ENCODE measurements at regions not wholly inside any gene's neighbourhood (a gene's known extent, or its start where the extent isn't known, plus 50 kb on each side); places are given as distances from the start of the nearest gene placed in this dataset.

DNA sequence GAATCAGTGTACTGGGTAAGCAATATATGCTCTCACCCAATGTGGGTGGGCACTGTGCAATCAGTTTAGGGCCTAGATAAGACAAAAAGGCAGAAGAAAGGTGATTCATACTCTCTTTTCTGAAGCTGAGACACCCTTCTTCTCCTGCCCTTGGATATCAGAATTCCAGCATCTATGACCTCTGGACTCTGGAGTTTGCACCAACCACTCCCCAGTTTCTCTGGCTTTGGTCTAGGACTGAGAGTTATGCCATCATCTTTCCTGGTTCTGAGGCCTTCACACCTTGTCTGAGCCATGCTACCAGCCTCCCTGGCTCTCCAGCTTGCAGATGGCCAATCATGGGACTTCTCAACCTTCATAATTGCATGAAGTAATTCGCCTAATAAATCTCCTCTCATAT lies 724.6 kb upstream of the TYRP1 start:
- Mint-ChIP-seq H3K4me3 (no peak overlapping the region), H3K36me3 (no peaks in the 10 kb centered on the region), H3K27me3 (ENCODE audit: low read depth) (no peaks in the 10 kb centered on the region), H3K9me3 (no peaks in the 10 kb centered on the region), H3K27ac (no peak overlapping the region), H3K4me1 (no peaks in the 10 kb centered on the region)
- TF ChIP-seq, protein P1, sequence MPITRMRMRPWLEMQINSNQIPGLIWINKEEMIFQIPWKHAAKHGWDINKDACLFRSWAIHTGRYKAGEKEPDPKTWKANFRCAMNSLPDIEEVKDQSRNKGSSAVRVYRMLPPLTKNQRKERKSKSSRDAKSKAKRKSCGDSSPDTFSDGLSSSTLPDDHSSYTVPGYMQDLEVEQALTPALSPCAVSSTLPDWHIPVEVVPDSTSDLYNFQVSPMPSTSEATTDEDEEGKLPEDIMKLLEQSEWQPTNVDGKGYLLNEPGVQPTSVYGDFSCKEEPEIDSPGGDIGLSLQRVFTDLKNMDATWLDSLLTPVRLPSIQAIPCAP (CRISPR knock-in tag; IDR thresholded peaks at IDR 0.05), result no peak
- ChIA-PET CTCF (no interaction called here), POLR2A (no interaction called here)
- no peak for DNase-seq (ENCODE audit: low spot score)
- no peak for ATAC-seq

DNA sequence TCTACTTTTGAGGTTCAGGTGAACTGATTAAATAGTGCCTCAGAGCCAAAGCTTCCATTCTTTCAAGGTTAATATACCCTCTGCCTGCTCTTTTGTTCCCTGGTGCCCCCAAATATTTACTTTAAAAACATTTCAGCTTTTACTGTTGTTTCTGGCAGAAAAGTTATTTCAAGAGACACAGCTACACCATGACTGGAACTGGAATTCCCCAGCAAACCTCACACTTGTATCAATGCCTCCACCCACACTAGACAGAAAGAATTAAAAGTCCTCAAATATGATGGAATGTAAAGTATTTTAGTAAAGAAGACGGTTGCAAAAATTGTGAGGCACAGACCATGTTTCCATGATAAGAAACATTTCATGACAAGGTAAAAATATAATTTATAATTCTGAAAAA lies 720.2 kb upstream of the TYRP1 start:
- H3K4me1 Mint-ChIP-seq, result no peaks in the 10 kb centered on the region
- H3K4me3 Mint-ChIP-seq, result no peak overlapping the region
- H3K36me3 Mint-ChIP-seq, result no peaks in the 10 kb centered on the region
- TF ChIP-seq NFATC4 (CRISPR knock-in tag; IDR thresholded peaks at IDR 0.05) (no peak), ZNF396 (CRISPR knock-in tag; IDR thresholded peaks at IDR 0.05; ENCODE audit: borderline replicate concordance) (no peak), MYBL2 (CRISPR knock-in tag; IDR thresholded peaks at IDR 0.05) (no peak), ZNF263 (CRISPR knock-in tag; IDR thresholded peaks at IDR 0.05; ENCODE audit: low read depth) (no peak), PRRX2 (CRISPR knock-in tag; IDR thresholded peaks at IDR 0.05) (no peak), TP53 (CRISPR knock-in tag; IDR thresholded peaks at IDR 0.05) (no peak), NFYB (CRISPR knock-in tag; conservative IDR thresholded peaks at IDR 0.05; ENCODE audit: low read depth) (no peak), NFE2L1 (CRISPR knock-in tag; IDR thresholded peaks at IDR 0.05) (no peak), JAZF1 (CRISPR knock-in tag; IDR thresholded peaks at IDR 0.05) (no peak), TEAD4 (CRISPR knock-in tag; IDR thresholded peaks at IDR 0.05) (no peak)
- TF ChIP-seq, protein P2, sequence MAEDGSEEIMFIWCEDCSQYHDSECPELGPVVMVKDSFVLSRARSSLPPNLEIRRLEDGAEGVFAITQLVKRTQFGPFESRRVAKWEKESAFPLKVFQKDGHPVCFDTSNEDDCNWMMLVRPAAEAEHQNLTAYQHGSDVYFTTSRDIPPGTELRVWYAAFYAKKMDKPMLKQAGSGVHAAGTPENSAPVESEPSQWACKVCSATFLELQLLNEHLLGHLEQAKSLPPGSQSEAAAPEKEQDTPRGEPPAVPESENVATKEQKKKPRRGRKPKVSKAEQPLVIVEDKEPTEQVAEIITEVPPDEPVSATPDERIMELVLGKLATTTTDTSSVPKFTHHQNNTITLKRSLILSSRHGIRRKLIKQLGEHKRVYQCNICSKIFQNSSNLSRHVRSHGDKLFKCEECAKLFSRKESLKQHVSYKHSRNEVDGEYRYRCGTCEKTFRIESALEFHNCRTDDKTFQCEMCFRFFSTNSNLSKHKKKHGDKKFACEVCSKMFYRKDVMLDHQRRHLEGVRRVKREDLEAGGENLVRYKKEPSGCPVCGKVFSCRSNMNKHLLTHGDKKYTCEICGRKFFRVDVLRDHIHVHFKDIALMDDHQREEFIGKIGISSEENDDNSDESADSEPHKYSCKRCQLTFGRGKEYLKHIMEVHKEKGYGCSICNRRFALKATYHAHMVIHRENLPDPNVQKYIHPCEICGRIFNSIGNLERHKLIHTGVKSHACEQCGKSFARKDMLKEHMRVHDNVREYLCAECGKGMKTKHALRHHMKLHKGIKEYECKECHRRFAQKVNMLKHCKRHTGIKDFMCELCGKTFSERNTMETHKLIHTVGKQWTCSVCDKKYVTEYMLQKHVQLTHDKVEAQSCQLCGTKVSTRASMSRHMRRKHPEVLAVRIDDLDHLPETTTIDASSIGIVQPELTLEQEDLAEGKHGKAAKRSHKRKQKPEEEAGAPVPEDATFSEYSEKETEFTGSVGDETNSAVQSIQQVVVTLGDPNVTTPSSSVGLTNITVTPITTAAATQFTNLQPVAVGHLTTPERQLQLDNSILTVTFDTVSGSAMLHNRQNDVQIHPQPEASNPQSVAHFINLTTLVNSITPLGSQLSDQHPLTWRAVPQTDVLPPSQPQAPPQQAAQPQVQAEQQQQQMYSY (CRISPR knock-in tag; IDR thresholded peaks at IDR 0.05), result no peak
- TF ChIP-seq, protein P3, sequence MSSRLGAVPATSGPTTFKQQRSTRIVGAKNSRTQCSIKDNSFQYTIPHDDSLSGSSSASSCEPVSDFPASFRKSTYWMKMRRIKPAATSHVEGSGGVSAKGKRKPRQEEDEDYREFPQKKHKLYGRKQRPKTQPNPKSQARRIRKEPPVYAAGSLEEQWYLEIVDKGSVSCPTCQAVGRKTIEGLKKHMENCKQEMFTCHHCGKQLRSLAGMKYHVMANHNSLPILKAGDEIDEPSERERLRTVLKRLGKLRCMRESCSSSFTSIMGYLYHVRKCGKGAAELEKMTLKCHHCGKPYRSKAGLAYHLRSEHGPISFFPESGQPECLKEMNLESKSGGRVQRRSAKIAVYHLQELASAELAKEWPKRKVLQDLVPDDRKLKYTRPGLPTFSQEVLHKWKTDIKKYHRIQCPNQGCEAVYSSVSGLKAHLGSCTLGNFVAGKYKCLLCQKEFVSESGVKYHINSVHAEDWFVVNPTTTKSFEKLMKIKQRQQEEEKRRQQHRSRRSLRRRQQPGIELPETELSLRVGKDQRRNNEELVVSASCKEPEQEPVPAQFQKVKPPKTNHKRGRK (CRISPR knock-in tag; IDR thresholded peaks at IDR 0.05; ENCODE audit: borderline replicate concordance), result no peak
- TF ChIP-seq, protein P4, sequence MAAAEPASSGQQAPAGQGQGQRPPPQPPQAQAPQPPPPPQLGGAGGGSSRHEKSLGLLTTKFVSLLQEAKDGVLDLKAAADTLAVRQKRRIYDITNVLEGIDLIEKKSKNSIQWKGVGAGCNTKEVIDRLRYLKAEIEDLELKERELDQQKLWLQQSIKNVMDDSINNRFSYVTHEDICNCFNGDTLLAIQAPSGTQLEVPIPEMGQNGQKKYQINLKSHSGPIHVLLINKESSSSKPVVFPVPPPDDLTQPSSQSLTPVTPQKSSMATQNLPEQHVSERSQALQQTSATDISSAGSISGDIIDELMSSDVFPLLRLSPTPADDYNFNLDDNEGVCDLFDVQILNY (CRISPR knock-in tag; IDR thresholded peaks at IDR 0.05), result no peak
- TF ChIP-seq, protein P5, sequence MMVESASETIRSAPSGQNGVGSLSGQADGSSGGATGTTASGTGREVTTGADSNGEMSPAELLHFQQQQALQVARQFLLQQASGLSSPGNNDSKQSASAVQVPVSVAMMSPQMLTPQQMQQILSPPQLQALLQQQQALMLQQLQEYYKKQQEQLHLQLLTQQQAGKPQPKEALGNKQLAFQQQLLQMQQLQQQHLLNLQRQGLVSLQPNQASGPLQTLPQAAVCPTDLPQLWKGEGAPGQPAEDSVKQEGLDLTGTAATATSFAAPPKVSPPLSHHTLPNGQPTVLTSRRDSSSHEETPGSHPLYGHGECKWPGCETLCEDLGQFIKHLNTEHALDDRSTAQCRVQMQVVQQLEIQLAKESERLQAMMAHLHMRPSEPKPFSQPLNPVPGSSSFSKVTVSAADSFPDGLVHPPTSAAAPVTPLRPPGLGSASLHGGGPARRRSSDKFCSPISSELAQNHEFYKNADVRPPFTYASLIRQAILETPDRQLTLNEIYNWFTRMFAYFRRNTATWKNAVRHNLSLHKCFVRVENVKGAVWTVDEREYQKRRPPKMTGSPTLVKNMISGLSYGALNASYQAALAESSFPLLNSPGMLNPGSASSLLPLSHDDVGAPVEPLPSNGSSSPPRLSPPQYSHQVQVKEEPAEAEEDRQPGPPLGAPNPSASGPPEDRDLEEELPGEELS (CRISPR knock-in tag; IDR thresholded peaks at IDR 0.05), result no peak
- TF ChIP-seq, protein P6, sequence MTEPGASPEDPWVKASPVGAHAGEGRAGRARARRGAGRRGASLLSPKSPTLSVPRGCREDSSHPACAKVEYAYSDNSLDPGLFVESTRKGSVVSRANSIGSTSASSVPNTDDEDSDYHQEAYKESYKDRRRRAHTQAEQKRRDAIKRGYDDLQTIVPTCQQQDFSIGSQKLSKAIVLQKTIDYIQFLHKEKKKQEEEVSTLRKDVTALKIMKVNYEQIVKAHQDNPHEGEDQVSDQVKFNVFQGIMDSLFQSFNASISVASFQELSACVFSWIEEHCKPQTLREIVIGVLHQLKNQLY (CRISPR knock-in tag; IDR thresholded peaks at IDR 0.05), result no peak
- TF ChIP-seq, protein P1 (CRISPR knock-in tag; IDR thresholded peaks at IDR 0.05), result no peak
- H3K9me3 Mint-ChIP-seq, result no peaks in the 10 kb centered on the region
- H3K27ac Mint-ChIP-seq, result no peak overlapping the region
- ChIA-PET POLR2A (no interaction called here), CTCF (no interaction called here)
- no peaks in the 10 kb centered on the region for H3K27me3 Mint-ChIP-seq (ENCODE audit: low read depth)
- ATAC-seq, result no peak
- DNase-seq (ENCODE audit: low spot score), result no peak
